SK-N-MC (cell line): ENCODE measurements at regions not wholly inside any gene's neighbourhood (a gene's known extent, or its start where the extent isn't known, plus 50 kb on each side); places are given as distances from the start of the nearest gene placed in this dataset.

Experiments
- EZH2 ChIP-seq: fragments of 200-600 bp; sonication (generic); IDR thresholded peaks from one replicate; pipeline ENCODE4 v1.6.1; 2017; ENCODE audit warnings: antibody characterized with exemption
- FOXP2 ChIP-seq: optimal IDR thresholded peaks from 2 replicates; pipeline ENCODE3; 2011; ENCODE audit warnings: mild to moderate bottlenecking, moderate library complexity; ENCODE audit not compliant: insufficient read depth; ENCODE audit errors: extremely low read length, control extremely low read depth
- POLR2AphosphoS5 ChIP-seq: IDR thresholded peaks from 2 replicates; pipeline ENCODE4 v1.6.1; 2012; ENCODE audit warnings: mild to moderate bottlenecking, low read depth, low read length, borderline replicate concordance

DNA sequence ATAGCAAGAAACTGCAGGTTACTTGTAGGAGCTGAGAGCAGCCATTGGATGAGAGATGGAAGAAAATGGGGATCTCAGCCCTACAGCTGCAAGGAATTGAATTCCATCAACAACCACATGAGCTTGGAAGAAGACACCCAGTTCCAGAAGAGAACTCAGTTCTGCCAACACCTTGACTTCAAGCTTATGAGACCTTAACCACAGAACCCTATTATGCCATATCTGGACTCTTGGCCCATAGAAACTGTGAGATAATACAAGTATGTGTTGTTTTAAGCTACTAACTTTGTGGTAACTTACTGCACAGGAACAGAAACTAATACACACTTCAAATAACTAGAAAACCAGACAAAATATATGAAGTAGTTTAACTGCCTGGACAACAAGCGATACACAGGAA lies 212.4 kb upstream of the CACNA2D1 start:
- no peak for TF ChIP-seq POLR2AphosphoS5
- no peak for TF ChIP-seq EZH2
- no peak for TF ChIP-seq FOXP2
